ENCODE measurements at regions not wholly inside any gene's neighbourhood (a gene's known extent, or its start where the extent isn't known, plus 50 kb on each side); places are given as distances from the start of the nearest gene placed in this dataset.

DNA sequence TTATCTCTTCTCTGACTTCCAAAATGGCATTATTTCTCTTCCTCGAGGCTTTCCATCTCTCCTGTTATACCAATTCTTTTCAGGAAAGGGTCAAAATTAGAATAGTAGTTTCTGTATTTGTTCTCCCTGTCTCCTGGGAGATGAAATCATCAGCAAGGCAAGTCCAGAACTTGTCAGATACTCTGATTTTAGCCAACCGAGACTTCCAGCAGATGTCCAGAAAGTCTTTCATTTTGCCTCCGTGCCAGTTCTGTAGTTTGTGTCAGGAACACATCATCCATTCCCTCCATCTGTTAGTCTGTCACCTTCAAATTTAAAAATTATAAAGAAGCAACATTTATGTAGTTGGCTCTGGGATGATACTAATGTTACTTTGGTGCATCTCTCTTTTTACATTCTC is 275.7 kb downstream of the CCDC59 start:
- no peak for TF ChIP-seq POLR2A (IDR thresholded peaks at IDR 0.05)
- TF ChIP-seq, protein P1, sequence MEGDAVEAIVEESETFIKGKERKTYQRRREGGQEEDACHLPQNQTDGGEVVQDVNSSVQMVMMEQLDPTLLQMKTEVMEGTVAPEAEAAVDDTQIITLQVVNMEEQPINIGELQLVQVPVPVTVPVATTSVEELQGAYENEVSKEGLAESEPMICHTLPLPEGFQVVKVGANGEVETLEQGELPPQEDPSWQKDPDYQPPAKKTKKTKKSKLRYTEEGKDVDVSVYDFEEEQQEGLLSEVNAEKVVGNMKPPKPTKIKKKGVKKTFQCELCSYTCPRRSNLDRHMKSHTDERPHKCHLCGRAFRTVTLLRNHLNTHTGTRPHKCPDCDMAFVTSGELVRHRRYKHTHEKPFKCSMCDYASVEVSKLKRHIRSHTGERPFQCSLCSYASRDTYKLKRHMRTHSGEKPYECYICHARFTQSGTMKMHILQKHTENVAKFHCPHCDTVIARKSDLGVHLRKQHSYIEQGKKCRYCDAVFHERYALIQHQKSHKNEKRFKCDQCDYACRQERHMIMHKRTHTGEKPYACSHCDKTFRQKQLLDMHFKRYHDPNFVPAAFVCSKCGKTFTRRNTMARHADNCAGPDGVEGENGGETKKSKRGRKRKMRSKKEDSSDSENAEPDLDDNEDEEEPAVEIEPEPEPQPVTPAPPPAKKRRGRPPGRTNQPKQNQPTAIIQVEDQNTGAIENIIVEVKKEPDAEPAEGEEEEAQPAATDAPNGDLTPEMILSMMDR (IDR thresholded peaks at IDR 0.05 in 4 of 5, conservative IDR thresholded peaks at IDR 0.05 in 1 of 5) = no peak

Measured in gastrocnemius medialis (tissue), 4 donors.